ENCODE measurements at regions not wholly inside any gene's neighbourhood (a gene's known extent, or its start where the extent isn't known, plus 50 kb on each side); places are given as distances from the start of the nearest gene placed in this dataset.

GRCh38 chr22:49271369-49271727 lies 556.3 kb downstream of the BRD1 start:
- no peak for TF ChIP-seq POLR2AphosphoS5 (IDR thresholded peaks at IDR 0.05; ENCODE audit: low read depth, low read length)
- TF ChIP-seq POLR2A (IDR thresholded peaks at IDR 0.05; ENCODE audit: low read depth, low read length): no peak
- no peak for TF ChIP-seq TAF1 (IDR thresholded peaks at IDR 0.05; ENCODE audit: low read depth, low read length)
- TF ChIP-seq POU2F2 (IDR thresholded peaks at IDR 0.05; ENCODE audit: low read depth, low read length): no peak
- no peak for TF ChIP-seq SPI1 (IDR thresholded peaks at IDR 0.05; ENCODE audit: low read depth, low read length)
- TF ChIP-seq PAX5 (IDR thresholded peaks at IDR 0.05; ENCODE audit: insufficient read depth, low read length, severe bottlenecking): no peak

All from GM12891 (cell line).